Smooth muscle cell (in vitro differentiated cells): ENCODE measurements at regions not wholly inside any gene's neighbourhood (a gene's known extent, or its start where the extent isn't known, plus 50 kb on each side); places are given as distances from the start of the nearest gene placed in this dataset.

Experiments used
- DNase-seq: peaks from one replicate; lab custom pipeline; 2025; ENCODE audit not compliant: unreplicated experiment; lab: John Stamatoyannopoulos, UW
- H2AFZ ChIP-seq: fragments of 200-600 bp; sonication (generic); 2 replicates; pipeline ENCODE4 v1.6.0; 2016; ENCODE audit warnings: antibody characterized with exemption, low read depth, mild to moderate bottlenecking
- H3F3A ChIP-seq: fragments of 200-600 bp; sonication (generic); 2 replicates; pipeline ENCODE4 v1.6.0; 2017; ENCODE audit warnings: antibody characterized with exemption, low read depth
- H3K27ac ChIP-seq: fragments of 200-600 bp; sonication (generic); 2 replicates; pipeline ENCODE4 v1.5.1; 2016; ENCODE audit warnings: low read depth, mild to moderate bottlenecking
- H3K27me3 ChIP-seq: fragments of 200-600 bp; sonication (generic); 2 replicates; pipeline ENCODE4 v1.6.1; 2016; ENCODE audit warnings: low read depth, mild to moderate bottlenecking
- H3K36me3 ChIP-seq: fragments of 200-600 bp; sonication (generic); 2 replicates; pipeline ENCODE4 v1.5.1; 2016; ENCODE audit warnings: low read depth
- H3K4me1 ChIP-seq: fragments of 200-600 bp; sonication (generic); 2 replicates; pipeline ENCODE4 v1.5.1; 2016; ENCODE audit warnings: low read depth
- H3K4me2 ChIP-seq: fragments of 200-600 bp; sonication (generic); 2 replicates; pipeline ENCODE4 v1.6.0; 2016; ENCODE audit warnings: mild to moderate bottlenecking
- H3K4me3 ChIP-seq: fragments of 200-600 bp; sonication (generic); 2 replicates; pipeline ENCODE4 v1.5.1; 2016; ENCODE audit warnings: mild to moderate bottlenecking
- H3K79me2 ChIP-seq: fragments of 200-600 bp; sonication (generic); 2 replicates; pipeline ENCODE4 v1.6.0; 2016; ENCODE audit warnings: low read depth, mild to moderate bottlenecking
- H3K9ac ChIP-seq: fragments of 200-600 bp; sonication (generic); 2 replicates; pipeline ENCODE4 v1.6.0; 2016; ENCODE audit warnings: low read depth
- H3K9me3 ChIP-seq: fragments of 200-600 bp; sonication (generic); replicated peaks from 2 replicates; pipeline ENCODE4 v1.5.1; 2016; ENCODE audit warnings: low read depth
- H4K20me1 ChIP-seq: fragments of 200-600 bp; sonication (generic); 2 replicates; pipeline ENCODE4 v1.6.0; 2016; ENCODE audit warnings: low read depth
- WGBS: methylation state at CpG from one replicate; pipeline ENCODE4 v1.1.7; 2016; ENCODE audit warnings: low lambda C conversion rate; 5-methylcytosine and 5-hydroxymethylcytosine counted together
- TF ChIP-seq, protein P1 (sequence below): fragments of 200-600 bp; sonication (generic); IDR thresholded peaks from 2 replicates; pipeline ENCODE4 v1.5.1; 2017; ENCODE audit warnings: borderline replicate concordance, mild to moderate bottlenecking, antibody characterized with exemption; ENCODE audit not compliant: insufficient read depth, poor library complexity, severe bottlenecking

GRCh38 chr2:189258616-189259365, 79.2 kb upstream of the COL5A2 start:
- no peak overlapping the region for H3K9ac ChIP-seq
- no peak overlapping the region for H3K4me2 ChIP-seq
- no peak overlapping the region for H3K4me3 ChIP-seq
- no peaks in the 10 kb centered on the region for H3K36me3 ChIP-seq
- peaks cover 11% of the 10 kb centered on the region for H3K4me1 ChIP-seq
- no peak overlapping the region for H3K27ac ChIP-seq
- DNase-seq, result no peak
- no peaks in the 10 kb centered on the region for H4K20me1 ChIP-seq
- H3K79me2 ChIP-seq, result no peaks in the 10 kb centered on the region
- TF ChIP-seq, protein P1, sequence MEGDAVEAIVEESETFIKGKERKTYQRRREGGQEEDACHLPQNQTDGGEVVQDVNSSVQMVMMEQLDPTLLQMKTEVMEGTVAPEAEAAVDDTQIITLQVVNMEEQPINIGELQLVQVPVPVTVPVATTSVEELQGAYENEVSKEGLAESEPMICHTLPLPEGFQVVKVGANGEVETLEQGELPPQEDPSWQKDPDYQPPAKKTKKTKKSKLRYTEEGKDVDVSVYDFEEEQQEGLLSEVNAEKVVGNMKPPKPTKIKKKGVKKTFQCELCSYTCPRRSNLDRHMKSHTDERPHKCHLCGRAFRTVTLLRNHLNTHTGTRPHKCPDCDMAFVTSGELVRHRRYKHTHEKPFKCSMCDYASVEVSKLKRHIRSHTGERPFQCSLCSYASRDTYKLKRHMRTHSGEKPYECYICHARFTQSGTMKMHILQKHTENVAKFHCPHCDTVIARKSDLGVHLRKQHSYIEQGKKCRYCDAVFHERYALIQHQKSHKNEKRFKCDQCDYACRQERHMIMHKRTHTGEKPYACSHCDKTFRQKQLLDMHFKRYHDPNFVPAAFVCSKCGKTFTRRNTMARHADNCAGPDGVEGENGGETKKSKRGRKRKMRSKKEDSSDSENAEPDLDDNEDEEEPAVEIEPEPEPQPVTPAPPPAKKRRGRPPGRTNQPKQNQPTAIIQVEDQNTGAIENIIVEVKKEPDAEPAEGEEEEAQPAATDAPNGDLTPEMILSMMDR, result no peak
- H3K9me3 ChIP-seq, result no peaks in the 10 kb centered on the region
- H3K27me3 ChIP-seq, result no peaks in the 10 kb centered on the region
- peaks cover 3% of the 10 kb centered on the region for H3F3A ChIP-seq
- H2AFZ ChIP-seq, result no peak overlapping the region
- WGBS, result 96% methylated on average over 6 of the region's 6 CpGs

- no peak for DNase-seq
- Histone ChIP-seq H4K20me1 (no peaks in the 10 kb centered on the region), H3K79me2 (no peaks in the 10 kb centered on the region), H2AFZ (no peak overlapping the region), H3K27me3 (no peaks in the 10 kb centered on the region), H3K9me3 (no peaks in the 10 kb centered on the region), H3K27ac (no peak overlapping the region), H3K36me3 (no peaks in the 10 kb centered on the region), H3K4me2 (no peak overlapping the region), H3K9ac (no peak overlapping the region), H3K4me3 (no peak overlapping the region), H3K4me1 (peaks cover 5% of the 10 kb centered on the region), H3F3A (peaks cover 3% of the 10 kb centered on the region)
- TF ChIP-seq, protein P1, result no peak
- WGBS, result 81% methylated on average over 3 of the region's 3 CpGs
These were observed 80.8 kb upstream of the COL5A2 start for GRCh38 chr2:189260361-189260814.

DNA sequence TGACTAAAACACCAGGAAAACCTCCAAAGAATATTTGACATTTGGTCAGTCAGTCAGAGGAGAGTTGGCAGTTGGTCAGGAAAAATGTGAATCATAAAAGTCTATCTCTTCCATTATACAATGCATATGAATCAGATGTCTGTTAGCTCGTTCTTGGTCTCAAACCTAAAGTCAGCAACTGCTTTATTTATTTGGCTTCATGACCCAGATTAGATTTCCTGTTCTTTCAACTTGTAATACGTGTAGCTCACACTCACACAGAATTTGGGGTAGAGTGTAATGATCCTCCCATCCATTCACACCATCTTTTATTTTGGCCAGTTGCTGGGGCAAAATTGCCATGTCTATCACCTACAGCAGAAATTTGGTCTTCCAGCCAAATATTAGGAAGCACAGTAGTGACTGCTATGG, 81.9 kb upstream of the COL5A2 start:
- DNase-seq, result no peak
- H3K9ac ChIP-seq, result peak overlapping the region; percentile 8
- TF ChIP-seq, protein P1, result no peak
- H3K4me3 ChIP-seq, result no peak overlapping the region
- no peaks in the 10 kb centered on the region for H3K9me3 ChIP-seq
- H3K79me2 ChIP-seq, result no peaks in the 10 kb centered on the region
- H3K27ac ChIP-seq, result peak overlapping the region; percentile 78
- 30% methylated on average over 2 of the region's 2 CpGs for WGBS
- H3K36me3 ChIP-seq, result no peaks in the 10 kb centered on the region
- peak overlapping the region; percentile 70 for H2AFZ ChIP-seq
- H3F3A ChIP-seq, result peaks cover 3% of the 10 kb centered on the region
- H3K4me2 ChIP-seq, result peak overlapping the region; percentile 37
- H4K20me1 ChIP-seq, result no peaks in the 10 kb centered on the region
- H3K27me3 ChIP-seq, result no peaks in the 10 kb centered on the region
- peaks cover 5% of the 10 kb centered on the region for H3K4me1 ChIP-seq

- Histone ChIP-seq H3K4me2 (peak overlapping the region; percentile 37), H3K9me3 (no peaks in the 10 kb centered on the region), H3K79me2 (no peaks in the 10 kb centered on the region), H3K27ac (peak overlapping the region; percentile 78), H3K4me1 (peaks cover 5% of the 10 kb centered on the region), H4K20me1 (no peaks in the 10 kb centered on the region), H3K4me3 (no peak overlapping the region), H3F3A (peaks cover 3% of the 10 kb centered on the region), H3K27me3 (no peaks in the 10 kb centered on the region), H3K36me3 (no peaks in the 10 kb centered on the region), H3K9ac (peak overlapping the region; percentile 8), H2AFZ (no peak overlapping the region)
- TF ChIP-seq, protein P1, result no peak
- DNase-seq, result no peak
- 100% methylated on average over 1 of the region's 1 CpG for WGBS
These were observed 82.4 kb upstream of the COL5A2 start for GRCh38 chr2:189261916-189262315.
